Vagina (tissue), 2 donors: ENCODE measurements at regions not wholly inside any gene's neighbourhood (a gene's known extent, or its start where the extent isn't known, plus 50 kb on each side); places are given as distances from the start of the nearest gene placed in this dataset.

Source experiments
- POLR2A ChIP-seq, 2 donors: fragments of 450-650 bp; IDR thresholded peaks; one replicate each; pipeline ENCODE4 v1.6.1; 2017; ENCODE audit warnings: antibody characterized with exemption in 2 of 2, mild to moderate bottlenecking in 2 of 2, moderate library complexity in 2 of 2
- POLR2AphosphoS5 ChIP-seq, 2 donors: sonication (generic); formaldehyde crosslinking; IDR thresholded peaks; one replicate each; pipeline ENCODE4 v1.9.0; 2017; ENCODE audit warnings: antibody characterized with exemption in 2 of 2, mild to moderate bottlenecking in 2 of 2, low read depth in 1 of 2; ENCODE audit not compliant: insufficient read depth in 1 of 2
- TF ChIP-seq, protein P1 (sequence below), 3 experiments: fragments of 450-650 bp in 2 of 3; fragments of 200-600 bp in 1 of 3; sonication (generic) in 1 of 3; IDR thresholded peaks; one replicate each; pipeline ENCODE4 v1.5.1; 2017 to 2019; ENCODE audit warnings: antibody characterized with exemption in 3 of 3, mild to moderate bottlenecking in 2 of 3, moderate library complexity in 2 of 3

DNA sequence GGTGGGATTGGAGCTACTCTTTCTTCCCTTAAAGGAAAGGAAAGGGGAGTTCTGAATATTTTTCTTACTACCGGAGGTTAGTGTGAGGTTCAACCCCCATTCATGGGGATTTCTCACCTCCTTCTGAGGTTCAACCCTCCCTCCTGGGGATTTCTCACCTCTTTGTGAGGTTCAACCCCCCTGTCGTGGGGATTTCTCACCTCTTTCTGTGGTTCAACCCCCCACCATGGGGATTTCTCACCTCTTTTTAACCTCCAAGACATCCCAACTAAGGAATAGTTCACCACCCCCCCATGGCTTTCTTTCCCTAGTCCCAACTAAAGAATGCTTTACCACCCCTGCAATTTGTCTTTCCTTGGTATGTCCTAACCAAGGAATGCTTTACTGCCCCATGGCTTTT, 520.3 kb downstream of the EDEM1 start:
- TF ChIP-seq POLR2A (IDR thresholded peaks at IDR 0.05) (no peak), POLR2AphosphoS5 (IDR thresholded peaks at IDR 0.05; ENCODE audit: insufficient read depth in 1 of 2, low read depth in 1 of 2) (no peak)
- TF ChIP-seq, protein P1, sequence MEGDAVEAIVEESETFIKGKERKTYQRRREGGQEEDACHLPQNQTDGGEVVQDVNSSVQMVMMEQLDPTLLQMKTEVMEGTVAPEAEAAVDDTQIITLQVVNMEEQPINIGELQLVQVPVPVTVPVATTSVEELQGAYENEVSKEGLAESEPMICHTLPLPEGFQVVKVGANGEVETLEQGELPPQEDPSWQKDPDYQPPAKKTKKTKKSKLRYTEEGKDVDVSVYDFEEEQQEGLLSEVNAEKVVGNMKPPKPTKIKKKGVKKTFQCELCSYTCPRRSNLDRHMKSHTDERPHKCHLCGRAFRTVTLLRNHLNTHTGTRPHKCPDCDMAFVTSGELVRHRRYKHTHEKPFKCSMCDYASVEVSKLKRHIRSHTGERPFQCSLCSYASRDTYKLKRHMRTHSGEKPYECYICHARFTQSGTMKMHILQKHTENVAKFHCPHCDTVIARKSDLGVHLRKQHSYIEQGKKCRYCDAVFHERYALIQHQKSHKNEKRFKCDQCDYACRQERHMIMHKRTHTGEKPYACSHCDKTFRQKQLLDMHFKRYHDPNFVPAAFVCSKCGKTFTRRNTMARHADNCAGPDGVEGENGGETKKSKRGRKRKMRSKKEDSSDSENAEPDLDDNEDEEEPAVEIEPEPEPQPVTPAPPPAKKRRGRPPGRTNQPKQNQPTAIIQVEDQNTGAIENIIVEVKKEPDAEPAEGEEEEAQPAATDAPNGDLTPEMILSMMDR (IDR thresholded peaks at IDR 0.05): no peak
